ENCODE measurements at regions not wholly inside any gene's neighbourhood (a gene's known extent, or its start where the extent isn't known, plus 50 kb on each side); places are given as distances from the start of the nearest gene placed in this dataset.

GRCh38 chr20:60768216-60768615 is 483.8 kb upstream of the CDH4 start:
- DNase-seq (ENCODE audit: low read depth in 1 of 2, low spot score in 2 of 2), result no peak
- Histone ChIP-seq H4K8ac (ENCODE audit: extremely low read depth, insufficient read depth, low read length) (no peak overlapping the region), H3K18ac (ENCODE audit: extremely low read depth, low read length) (no peak overlapping the region), H3K23me2 (ENCODE audit: low read depth, low read length) (peaks cover 4% of the 10 kb centered on the region; the same call in 1 of the 2 replicates), H3K9ac (replicated peaks in 1 of 4; ENCODE audit: extremely low read depth in 1 of 4, low read depth in 3 of 4, low read length in 3 of 4) (no peak overlapping the region), H2AK5ac (ENCODE audit: low read depth, low read length) (no peak overlapping the region), H3K27me3 (replicated peaks in 1 of 4; ENCODE audit: control insufficient read depth in 3 of 4, extremely low read depth in 1 of 4, insufficient read depth in 3 of 4, low read length in 3 of 4) (no peaks in the 10 kb centered on the region; a peak in 1 of 7 replicates), H3K4ac (replicated peaks; ENCODE audit: insufficient read length, low read depth, low read length) (no peak overlapping the region), H3K79me2 (ENCODE audit: control insufficient read depth in 1 of 2, insufficient read depth in 2 of 2, low read length in 2 of 2) (no peaks in the 10 kb centered on the region), H2BK120ac (replicated peaks; ENCODE audit: low read depth, low read length) (no peak overlapping the region), H3K14ac (ENCODE audit: insufficient read length) (no peak overlapping the region), H3K23ac (ENCODE audit: insufficient read length) (no peak overlapping the region), H2BK20ac (ENCODE audit: low read length) (no peak overlapping the region), H3K36me3 (ENCODE audit: control insufficient read depth in 2 of 4, insufficient read depth in 4 of 4, low read length in 3 of 4) (no peaks in the 10 kb centered on the region), H2AFZ (ENCODE audit: low read length) (no peak overlapping the region), H2BK12ac (ENCODE audit: low read depth, low read length) (no peak overlapping the region), H3K56ac (replicated peaks; ENCODE audit: insufficient read length, low read depth, low read length) (no peak overlapping the region), H4K91ac (replicated peaks; ENCODE audit: insufficient read length, low read length) (no peak overlapping the region), H2BK15ac (ENCODE audit: low read length) (no peak overlapping the region), H4K5ac (ENCODE audit: insufficient read length, low read depth, low read length) (no peak overlapping the region), H3K4me1 (replicated peaks in 1 of 4; ENCODE audit: control insufficient read depth in 3 of 4, insufficient read depth in 4 of 4, low read length in 3 of 4) (no peaks in the 10 kb centered on the region), H3K27ac (ENCODE audit: low read depth, low read length) (no peak overlapping the region), H3K79me1 (ENCODE audit: low read depth, low read length) (no peaks in the 10 kb centered on the region), H3K9me3 (ENCODE audit: insufficient read depth in 2 of 2, low read depth in 1 of 2, low read length in 1 of 2) (no peaks in the 10 kb centered on the region), H4K20me1 (replicated peaks in 1 of 2; ENCODE audit: control insufficient read depth in 1 of 2, insufficient read depth in 2 of 2, low read length in 2 of 2) (peaks cover 0 to 4% of the 10 kb centered on the region in 2 experiments), H2BK5ac (ENCODE audit: low read depth, low read length) (no peak overlapping the region), H3K4me3 (ENCODE audit: extremely low read depth in 1 of 4, insufficient read depth in 2 of 4, low read depth in 3 of 4, low read length in 4 of 4) (no peak overlapping the region), H3K4me2 (ENCODE audit: insufficient read depth in 1 of 2, low read depth in 2 of 2, low read length in 2 of 2) (no peak overlapping the region)
- WGBS, 2 experiments (ENCODE audit: extremely low coverage in 1 of 2, insufficient coverage in 1 of 2, insufficient read length in 1 of 2, insufficient replicate concordance in 2 of 2, low coverage in 1 of 2, low lambda C conversion rate in 2 of 2, missing lambda C conversion rate in 1 of 2), result 93% methylated on average over 1 of the region's 1 CpG; no CpG with 5 or more reads in 1 of the 2 experiments
- POLR2A ChIA-PET (ENCODE audit: partially characterized antibody), result no interaction called here
- CTCF ChIA-PET (ENCODE audit: partially characterized antibody), result interaction anchor here (0.5 to 1.1 kb wide), 2 partner anchors 37 to 40 kb away, joined by 3 read pairs; no protein-coding TSS in a partner anchor
- FAIRE-seq, result no peak
- no peak for TF ChIP-seq EP300 (IDR thresholded peaks at IDR 0.05; ENCODE audit: borderline replicate concordance in 1 of 2, low read depth in 2 of 2, low read length in 2 of 2)
- TF ChIP-seq SP2 (IDR thresholded peaks at IDR 0.05; ENCODE audit: low read length), result no peak
- no peak for TF ChIP-seq JUND (IDR thresholded peaks at IDR 0.05; ENCODE audit: low read length)
- TF ChIP-seq TEAD4 (IDR thresholded peaks at IDR 0.05; ENCODE audit: low read depth, low read length), result no peak
- no peak for TF ChIP-seq CBX5 (IDR thresholded peaks at IDR 0.05; ENCODE audit: low read depth, low read length)
- TF ChIP-seq SIRT6 (IDR thresholded peaks at IDR 0.05; ENCODE audit: low read length), result no peak

Data from H1 (cell line).